Endothelial cell of umbilical vein (primary cell): ENCODE measurements at regions not wholly inside any gene's neighbourhood (a gene's known extent, or its start where the extent isn't known, plus 50 kb on each side); places are given as distances from the start of the nearest gene placed in this dataset.
"Not testable (repeated sequence)": the region's sequence is repeated elsewhere in the genome, so short reads cannot be mapped to it uniquely, and the experiment has no call there.

Experiments
- BruUV-seq: library from RNA; stranded (reverse); fragments of 400-500 nt; replicated peaks from 2 replicates; lab custom pipeline; 2021; lab: Mats Ljungman, UMichigan
- CTCF ChIA-PET: fragments of 300-600, 350-600 bp; sonication (Branson Sonifier 250); formaldehyde crosslinking; loops from one replicate; lab custom pipeline; 2021; ENCODE audit warnings: antibody characterized with exemption, inconsistent platforms; lab: Charles Lee
- POLR2A ChIA-PET: fragments of 300-600, 350-600 bp; sonication (Branson Sonifier 250); formaldehyde crosslinking; loops from one replicate; lab custom pipeline; 2021; ENCODE audit warnings: antibody characterized with exemption, inconsistent platforms; lab: Charles Lee
- DNase-seq: peaks from one replicate; pipeline ENCODE4 v3.0.0-alpha.2; 2011; ENCODE audit warnings: low read depth, low spot score
- FAIRE-seq: peaks from 2 replicates; lab custom pipeline; 2011; peaks lifted over from hg19 to GRCh38; lab: Jason Lieb, UNC
- H2AFZ ChIP-seq: 2 replicates; pipeline ENCODE4 v1.6.0; 2012; ENCODE audit warnings: low read depth, low read length, control low read depth, inconsistent platforms
- H3K27ac ChIP-seq: 2 replicates; pipeline ENCODE4 v1.5.1; 2011; ENCODE audit warnings: low read depth, mild to moderate bottlenecking, control low read depth, low read length, moderate library complexity; ENCODE audit not compliant: insufficient read depth
- H3K27me3 ChIP-seq, 2 experiments: 2 replicates each; pipeline versions ENCODE4 v1.6.0 to v1.6.1; 2011; ENCODE audit warnings: low read length in 2 of 2, mixed read lengths in 1 of 2; ENCODE audit not compliant: control insufficient read depth in 2 of 2, insufficient read depth in 2 of 2
- H3K36me3 ChIP-seq, 2 experiments: 2 replicates in 1 of 2; 3 replicates in 1 of 2; pipeline ENCODE4 v1.5.1; 2011; ENCODE audit warnings: low read length in 2 of 2, mild to moderate bottlenecking in 1 of 2, moderate library complexity in 1 of 2; ENCODE audit not compliant: control insufficient read depth in 2 of 2, insufficient read depth in 2 of 2; ENCODE audit errors: extremely low read depth in 1 of 2
- H3K4me1 ChIP-seq: 3 replicates; pipeline ENCODE4 v1.5.1; 2011; ENCODE audit warnings: mild to moderate bottlenecking, low read length; ENCODE audit not compliant: control insufficient read depth, insufficient read depth; ENCODE audit errors: extremely low read depth
- H3K4me2 ChIP-seq: 2 replicates; pipeline ENCODE4 v1.6.1; 2011; ENCODE audit warnings: low read length, control low read depth, mixed read lengths; ENCODE audit not compliant: insufficient read depth
- H3K4me3 ChIP-seq, 3 experiments: fragments of 200-600 bp in 1 of 3; sonication (generic), shearing (Covaris generic) in 1 of 3; replicated peaks in 1 of 3; 2 replicates each; pipeline ENCODE4 v1.5.1; 2011 to 2016; ENCODE audit warnings: control low read depth in 3 of 3, low read length in 3 of 3, mild to moderate bottlenecking in 2 of 3, inconsistent platforms in 1 of 3, low read depth in 1 of 3, moderate library complexity in 1 of 3; ENCODE audit not compliant: insufficient read depth in 1 of 3
- H3K79me2 ChIP-seq: 2 replicates; pipeline ENCODE4 v1.6.0; 2012; ENCODE audit warnings: low read length, inconsistent platforms; ENCODE audit not compliant: control insufficient read depth, insufficient read depth
- H3K9ac ChIP-seq: replicated peaks from 2 replicates; pipeline ENCODE3; 2011; ENCODE audit warnings: low read length, control low read depth; ENCODE audit not compliant: insufficient read depth; ENCODE audit errors: extremely low read depth
- H3K9me1 ChIP-seq: replicated peaks from 3 replicates; pipeline ENCODE4 v1.6.0; 2011; ENCODE audit warnings: mild to moderate bottlenecking, low read length; ENCODE audit not compliant: control insufficient read depth, insufficient read depth; ENCODE audit errors: extremely low read depth
- H3K9me3 ChIP-seq: replicated peaks from 2 replicates; pipeline ENCODE4 v1.5.1; 2012; ENCODE audit warnings: low read length, inconsistent platforms; ENCODE audit not compliant: control insufficient read depth, insufficient read depth
- H4K20me1 ChIP-seq: replicated peaks from 2 replicates; pipeline ENCODE3; 2011; ENCODE audit warnings: mild to moderate bottlenecking, low read length; ENCODE audit not compliant: control insufficient read depth, insufficient read depth; ENCODE audit errors: extremely low read depth
- EZH2 ChIP-seq: IDR thresholded peaks from 2 replicates; pipeline ENCODE4 v1.6.1; 2012; ENCODE audit warnings: borderline replicate concordance, low read depth, mild to moderate bottlenecking, moderate library complexity, low read length, inconsistent platforms; ENCODE audit not compliant: severe bottlenecking
- FOS ChIP-seq: IDR thresholded peaks from 2 replicates; pipeline ENCODE4 v1.6.1; 2011; ENCODE audit warnings: mild to moderate bottlenecking, low read length, moderate library complexity, borderline replicate concordance; ENCODE audit not compliant: insufficient read depth
- GATA2 ChIP-seq: IDR thresholded peaks from 2 replicates; pipeline ENCODE4 v1.7.0; 2011; ENCODE audit warnings: low read depth, mild to moderate bottlenecking, moderate library complexity, mixed read lengths, low read length; ENCODE audit not compliant: insufficient read length, insufficient read depth
- JUN ChIP-seq: IDR thresholded peaks from 2 replicates; pipeline ENCODE4 v1.6.1; 2011; ENCODE audit warnings: borderline replicate concordance, low read depth; ENCODE audit not compliant: insufficient read length, insufficient read depth
- MYC ChIP-seq: IDR thresholded peaks from one replicate; pipeline ENCODE4 v1.6.1; 2011; ENCODE audit warnings: mild to moderate bottlenecking, low read depth, low read length
- POLR2A ChIP-seq: IDR thresholded peaks from 2 replicates; pipeline ENCODE4 v1.6.1; 2012; ENCODE audit warnings: low read depth, mild to moderate bottlenecking, control low read depth, low read length
- POLR2AphosphoS5 ChIP-seq: IDR thresholded peaks from 2 replicates; pipeline ENCODE4 v1.6.1; 2012; ENCODE audit warnings: low read depth, mild to moderate bottlenecking, control low read depth, low read length, moderate library complexity; ENCODE audit not compliant: insufficient read depth
- dilution Hi-C: fragments of 300-500 bp; cut with MboI; formaldehyde crosslinking; loops from one replicate; pipeline ENCODE4 v1.15.0; 2019; ENCODE audit warnings: low sequenced_read_pairs; ENCODE audit not compliant: extremely low pct_ligation_motif_present
- intact Hi-C: fragments of 100-400 bp; cut with micrococcal nuclease; formaldehyde crosslinking; loops from one replicate; pipeline ENCODE4 v1.10.0; 2022
- TF ChIP-seq, protein P1 (sequence below), 2 donors: IDR thresholded peaks; 1 replicate in 1 of 2; 2 replicates in 1 of 2; pipeline ENCODE4 v1.5.1; 2011; ENCODE audit warnings: low read length in 2 of 2, mild to moderate bottlenecking in 2 of 2, moderate library complexity in 2 of 2, control low read depth in 1 of 2, inconsistent platforms in 1 of 2, low read depth in 1 of 2; ENCODE audit not compliant: insufficient read depth in 1 of 2; ENCODE audit errors: extremely low read depth in 1 of 2
- TF ChIP-seq, protein P2 (sequence below): IDR thresholded peaks from 2 replicates; pipeline ENCODE4 v1.6.1; 2011; ENCODE audit not compliant: insufficient read depth, insufficient read length

DNA sequence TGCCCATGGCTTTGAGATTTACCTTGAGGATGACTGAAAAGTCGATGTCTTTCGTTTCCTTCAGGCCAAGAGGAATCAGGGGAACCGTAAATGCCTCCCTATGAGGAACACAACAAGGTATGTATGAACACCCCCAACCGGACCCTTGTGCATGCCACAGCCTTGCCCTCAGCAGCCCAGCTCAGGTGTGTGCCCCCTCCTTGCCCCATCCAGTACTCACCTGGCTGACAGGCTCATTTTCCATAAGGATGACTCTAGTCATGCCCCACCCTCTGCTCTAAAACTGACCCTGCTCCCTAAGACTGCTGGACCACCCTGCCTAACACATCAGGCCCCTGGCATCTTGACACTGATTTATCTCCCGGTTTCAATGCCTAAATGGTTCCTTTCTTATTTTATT is 270.0 kb downstream of the GOLGA6L6 start:
- DNase-seq = no peak
- POLR2A ChIA-PET = no interaction called here
- no peaks in the 10 kb centered on the region for H3K36me3 ChIP-seq
- CTCF ChIA-PET = no interaction called here
- no peak overlapping the region for H3K4me3 ChIP-seq
- intact Hi-C loops = no loop called here
- no peak overlapping the region for H2AFZ ChIP-seq
- no TSS peak for BruUV-seq
- H3K27me3 ChIP-seq = no peaks in the 10 kb centered on the region
- no peak overlapping the region for H3K4me2 ChIP-seq
- no peaks in the 10 kb centered on the region for H3K79me2 ChIP-seq
- dilution Hi-C loops = no loop called here
- H3K27ac ChIP-seq = no peak overlapping the region
- no peak for FAIRE-seq
- H4K20me1 ChIP-seq = no peaks in the 10 kb centered on the region
- H3K4me1 ChIP-seq = no peaks in the 10 kb centered on the region
- TF ChIP-seq EZH2 (no peak), POLR2A (no peak), MYC (no peak), FOS (no peak), POLR2AphosphoS5 (no peak), GATA2 (no peak), JUN (no peak)
- TF ChIP-seq, protein P1, sequence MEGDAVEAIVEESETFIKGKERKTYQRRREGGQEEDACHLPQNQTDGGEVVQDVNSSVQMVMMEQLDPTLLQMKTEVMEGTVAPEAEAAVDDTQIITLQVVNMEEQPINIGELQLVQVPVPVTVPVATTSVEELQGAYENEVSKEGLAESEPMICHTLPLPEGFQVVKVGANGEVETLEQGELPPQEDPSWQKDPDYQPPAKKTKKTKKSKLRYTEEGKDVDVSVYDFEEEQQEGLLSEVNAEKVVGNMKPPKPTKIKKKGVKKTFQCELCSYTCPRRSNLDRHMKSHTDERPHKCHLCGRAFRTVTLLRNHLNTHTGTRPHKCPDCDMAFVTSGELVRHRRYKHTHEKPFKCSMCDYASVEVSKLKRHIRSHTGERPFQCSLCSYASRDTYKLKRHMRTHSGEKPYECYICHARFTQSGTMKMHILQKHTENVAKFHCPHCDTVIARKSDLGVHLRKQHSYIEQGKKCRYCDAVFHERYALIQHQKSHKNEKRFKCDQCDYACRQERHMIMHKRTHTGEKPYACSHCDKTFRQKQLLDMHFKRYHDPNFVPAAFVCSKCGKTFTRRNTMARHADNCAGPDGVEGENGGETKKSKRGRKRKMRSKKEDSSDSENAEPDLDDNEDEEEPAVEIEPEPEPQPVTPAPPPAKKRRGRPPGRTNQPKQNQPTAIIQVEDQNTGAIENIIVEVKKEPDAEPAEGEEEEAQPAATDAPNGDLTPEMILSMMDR (IDR thresholded peaks at IDR 0.05; ENCODE audit: extremely low read depth in 1 of 2, insufficient read depth in 1 of 2, low read depth in 1 of 2, low read length in 2 of 2) = no peak
- TF ChIP-seq, protein P2, sequence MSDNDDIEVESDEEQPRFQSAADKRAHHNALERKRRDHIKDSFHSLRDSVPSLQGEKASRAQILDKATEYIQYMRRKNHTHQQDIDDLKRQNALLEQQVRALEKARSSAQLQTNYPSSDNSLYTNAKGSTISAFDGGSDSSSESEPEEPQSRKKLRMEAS = no peak
- no peaks in the 10 kb centered on the region for H3K9me1 ChIP-seq
- H3K9me3 ChIP-seq = peaks cover 27% of the 10 kb centered on the region
- H3K9ac ChIP-seq = no peak overlapping the region

DNA sequence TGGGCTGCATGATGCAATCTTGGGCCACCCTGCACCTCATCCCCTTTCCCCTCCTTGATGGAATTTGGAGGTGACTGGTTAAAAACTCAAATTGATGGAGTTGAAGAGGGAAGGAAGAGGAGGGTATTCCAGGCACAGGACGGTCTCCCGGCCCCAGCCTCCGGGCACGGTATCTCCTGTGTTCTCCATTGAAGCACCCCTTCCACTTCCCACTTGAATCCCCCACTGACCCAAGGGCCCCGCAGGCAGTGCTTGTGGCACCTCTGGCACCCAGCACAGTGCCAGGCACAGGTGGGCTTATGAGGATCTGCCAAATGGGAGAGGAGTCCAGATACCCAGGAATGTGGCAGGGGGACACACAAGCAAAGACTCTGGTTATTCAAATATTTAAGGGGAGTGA is 271.6 kb downstream of the GOLGA6L6 start:
- H4K20me1 ChIP-seq, H3K27me3 ChIP-seq, CTCF ChIA-PET, intact Hi-C loops, H3K36me3 ChIP-seq, H3K9ac ChIP-seq, dilution Hi-C loops, H3K4me3 ChIP-seq, H3K79me2 ChIP-seq, H2AFZ ChIP-seq, H3K9me1 ChIP-seq, BruUV-seq, DNase-seq, H3K4me1 ChIP-seq, H3K27ac ChIP-seq, POLR2A ChIA-PET, FAIRE-seq, H3K4me2 ChIP-seq: not testable (repeated sequence)
- peaks cover 21% of the 10 kb centered on the region for H3K9me3 ChIP-seq

DNA sequence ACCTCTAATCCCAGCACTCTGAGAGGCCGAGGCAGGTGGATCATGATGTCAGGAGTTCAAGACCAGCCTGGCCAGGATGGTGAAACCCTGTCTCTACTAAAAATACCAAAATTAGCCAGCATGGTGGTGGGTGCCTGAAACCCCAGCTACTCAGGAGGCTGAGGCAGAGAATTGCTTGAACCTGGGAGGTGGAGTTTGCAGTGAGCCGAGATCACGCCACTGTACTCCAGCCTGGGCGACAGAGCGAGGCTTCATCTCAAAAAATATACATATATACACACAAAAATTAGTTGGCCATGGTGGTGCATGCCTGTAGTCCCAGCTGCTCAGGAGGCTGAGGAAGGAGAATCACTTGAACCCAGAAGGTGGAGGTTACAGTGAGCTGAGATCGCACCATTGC is 273.6 kb downstream of the GOLGA6L6 start:
- CTCF ChIA-PET, H3K27ac ChIP-seq, H3K27me3 ChIP-seq, H2AFZ ChIP-seq, intact Hi-C loops, H3K9ac ChIP-seq, H4K20me1 ChIP-seq, FAIRE-seq, H3K79me2 ChIP-seq, H3K36me3 ChIP-seq, H3K4me3 ChIP-seq, DNase-seq, H3K4me1 ChIP-seq, H3K4me2 ChIP-seq, dilution Hi-C loops, BruUV-seq, POLR2A ChIA-PET, H3K9me1 ChIP-seq: not testable (repeated sequence)
- H3K9me3 ChIP-seq = peaks cover 15% of the 10 kb centered on the region
